ENCODE measurements at regions not wholly inside any gene's neighbourhood (a gene's known extent, or its start where the extent isn't known, plus 50 kb on each side); places are given as distances from the start of the nearest gene placed in this dataset.

- no peak for TF ChIP-seq CTCF (IDR thresholded peaks at IDR 0.05)
- TF ChIP-seq ZFX (IDR thresholded peaks at IDR 0.05; ENCODE audit: borderline replicate concordance), result no peak
These were observed 81.4 kb upstream of the ATXN1 start for GRCh38 chr6:16842676-16843075.

Measured in 22Rv1 (cell line).